ENCODE measurements at regions not wholly inside any gene's neighbourhood (a gene's known extent, or its start where the extent isn't known, plus 50 kb on each side); places are given as distances from the start of the nearest gene placed in this dataset.

GRCh38 chr9:103798620-103799019 lies 295.5 kb upstream of the SMC2 start:
- H4K20me1 ChIP-seq (replicated peaks; ENCODE audit: control insufficient read depth, insufficient read depth, low read length): no peaks in the 10 kb centered on the region
- ATAC-seq: no peak
- 0% methylated on average over 1 of the region's 1 CpG for WGBS (ENCODE audit: insufficient coverage, low coverage, missing lambda C conversion rate)
- no peak overlapping the region for H3K4me3 ChIP-seq
- no peak overlapping the region for H3K9ac ChIP-seq (ENCODE audit: insufficient read depth in 1 of 2, low read depth in 2 of 2, low read length in 2 of 2)
- no peak for DNase-seq (ENCODE audit: extremely low read depth in 1 of 4, low spot score in 3 of 4)
- BruUV-seq (replicated peaks): no TSS peak
- H3K9me1 ChIP-seq (ENCODE audit: control insufficient read depth, insufficient read depth, low read length): no peaks in the 10 kb centered on the region
- CTCF ChIA-PET (ENCODE audit: low intra/inter-chr PET ratio): no interaction called here
- H3K4me2 ChIP-seq (ENCODE audit: insufficient read depth, low read length): no peak overlapping the region
- TF ChIP-seq FOXO4 (CRISPR knock-in tag; IDR thresholded peaks at IDR 0.05) (no peak), ZNF146 (CRISPR knock-in tag; IDR thresholded peaks at IDR 0.05; ENCODE audit: unreplicated experiment) (no peak), MYNN (IDR thresholded peaks at IDR 0.05) (no peak), MYNN (CRISPR knock-in tag; IDR thresholded peaks at IDR 0.05) (no peak), TCFL5 (CRISPR knock-in tag; conservative IDR thresholded peaks at IDR 0.05) (no peak), DACH1 (IDR thresholded peaks at IDR 0.05; ENCODE audit: partially characterized antibody) (no peak), ZNF280A (IDR thresholded peaks at IDR 0.05; ENCODE audit: low read depth, partially characterized antibody) (no peak), U2AF1 (optimal IDR thresholded peaks at IDR 0.05; ENCODE audit: low read depth, low read length) (no peak), ZNF655 (CRISPR knock-in tag; IDR thresholded peaks at IDR 0.05) (no peak)
- H3K79me2 ChIP-seq (ENCODE audit: control insufficient read depth, insufficient read depth, low read length): no peaks in the 10 kb centered on the region
- in situ Hi-C loops (cut with MboI): no loop called here
- H3K27ac ChIP-seq (ENCODE audit: extremely low read depth, low read depth, low read length): no peak overlapping the region
- intact Hi-C loops (cut with micrococcal nuclease): no loop called here
- POLR2A ChIA-PET: no interaction called here
- no peak overlapping the region for H2AFZ ChIP-seq (ENCODE audit: low read depth, low read length)
- FAIRE-seq: no peak
- H3K27me3 ChIP-seq (ENCODE audit: control insufficient read depth in 2 of 2, insufficient read depth in 2 of 2, low read length in 2 of 2): no peaks in the 10 kb centered on the region
- H3K36me3 ChIP-seq (ENCODE audit: control insufficient read depth, insufficient read depth, low read length): no peaks in the 10 kb centered on the region
- no peaks in the 10 kb centered on the region for H3K9me3 ChIP-seq (replicated peaks; ENCODE audit: control insufficient read depth, insufficient read depth, low read depth, low read length)
- no peaks in the 10 kb centered on the region for H3K4me1 ChIP-seq (replicated peaks in 1 of 2; ENCODE audit: control insufficient read depth in 2 of 2, insufficient read depth in 2 of 2, low read length in 2 of 2)
